Ascending aorta (tissue), 2 donors: ENCODE measurements at regions not wholly inside any gene's neighbourhood (a gene's known extent, or its start where the extent isn't known, plus 50 kb on each side); places are given as distances from the start of the nearest gene placed in this dataset.

Experiments used
- DNase-seq, 2 donors: peaks; one replicate each; pipeline ENCODE4 v3.0.0-alpha.2; 2019; ENCODE audit warnings: low spot score in 2 of 2
- H3K27ac ChIP-seq, 2 donors: fragments of 200-600 bp; sonication (generic); one replicate each; pipeline ENCODE4 v1.5.1; 2016 to 2017; ENCODE audit warnings: mild to moderate bottlenecking in 1 of 2
- H3K27me3 ChIP-seq: fragments of 200-600 bp; sonication (generic); one replicate; pipeline ENCODE4 v1.5.1; 2017
- H3K36me3 ChIP-seq, 2 donors: fragments of 200-600 bp; sonication (generic); one replicate each; pipeline ENCODE4 v1.5.1; 2016
- H3K4me1 ChIP-seq, 2 donors: fragments of 200-600 bp; sonication (generic); one replicate each; pipeline ENCODE4 v1.5.1; 2016 to 2017; ENCODE audit warnings: mild to moderate bottlenecking in 1 of 2
- H3K4me3 ChIP-seq, 2 donors: fragments of 200-600 bp; sonication (generic); one replicate each; pipeline ENCODE4 v1.5.1; 2016 to 2017; ENCODE audit warnings: mild to moderate bottlenecking in 1 of 2
- H3K9me3 ChIP-seq, 2 donors: fragments of 200-600 bp; sonication (generic); one replicate each; pipeline ENCODE4 v1.5.1; 2016
- CTCF ChIP-seq, 3 experiments: fragments of 200-600 bp in 2 of 3; fragments of 450-650 bp in 1 of 3; sonication (generic) in 2 of 3; IDR thresholded peaks; one replicate each; pipeline ENCODE4 v1.5.1; 2016 to 2019; ENCODE audit warnings: antibody characterized with exemption in 3 of 3, mild to moderate bottlenecking in 1 of 3, moderate library complexity in 1 of 3
- intact Hi-C: fragments of 100-400 bp; cut with DNase I; formaldehyde crosslinking; loops from one replicate; pipeline ENCODE4 v1.15.1; 2023

GRCh38 chr4:58617226-58617625, 1507.0 kb upstream of the IGFBP7 start:
- Histone ChIP-seq H3K9me3 (no peaks in the 10 kb centered on the region), H3K4me3 (no peak overlapping the region), H3K27ac (no peak overlapping the region), H3K36me3 (no peaks in the 10 kb centered on the region), H3K27me3 (no peaks in the 10 kb centered on the region), H3K4me1 (no peaks in the 10 kb centered on the region)
- DNase-seq = no peak
- intact Hi-C loops = no loop called here
- TF ChIP-seq CTCF (IDR thresholded peaks at IDR 0.05) = no peak

GRCh38 chr4:58611012-58611411, 1500.8 kb upstream of the IGFBP7 start:
- no peak for TF ChIP-seq CTCF (IDR thresholded peaks at IDR 0.05)
- Histone ChIP-seq H3K27me3 (no peaks in the 10 kb centered on the region), H3K36me3 (no peaks in the 10 kb centered on the region), H3K4me1 (no peaks in the 10 kb centered on the region), H3K27ac (no peak overlapping the region), H3K9me3 (no peaks in the 10 kb centered on the region), H3K4me3 (no peak overlapping the region)
- DNase-seq = no peak
- intact Hi-C loops = no loop called here

- no peak overlapping the region for H3K27ac ChIP-seq
- intact Hi-C loops = no loop called here
- H3K4me3 ChIP-seq = no peak overlapping the region
- no peaks in the 10 kb centered on the region for H3K4me1 ChIP-seq
- H3K27me3 ChIP-seq = no peaks in the 10 kb centered on the region
- H3K36me3 ChIP-seq = no peaks in the 10 kb centered on the region
- TF ChIP-seq CTCF (IDR thresholded peaks at IDR 0.05) = no peak
- no peak for DNase-seq
- H3K9me3 ChIP-seq = no peaks in the 10 kb centered on the region
Measured at GRCh38 chr4:58606303-58606702, 1496.1 kb upstream of the IGFBP7 start.

GRCh38 chr4:58603951-58604350, 1493.8 kb upstream of the IGFBP7 start:
- TF ChIP-seq CTCF (IDR thresholded peaks at IDR 0.05) = no peak
- no peak for DNase-seq
- no peak overlapping the region for H3K27ac ChIP-seq
- intact Hi-C loops = no loop called here
- H3K4me3 ChIP-seq = no peak overlapping the region
- H3K9me3 ChIP-seq = no peaks in the 10 kb centered on the region
- no peaks in the 10 kb centered on the region for H3K36me3 ChIP-seq
- H3K27me3 ChIP-seq = no peaks in the 10 kb centered on the region
- no peaks in the 10 kb centered on the region for H3K4me1 ChIP-seq

GRCh38 chr4:58602731-58603359, 1492.7 kb upstream of the IGFBP7 start:
- Histone ChIP-seq H3K27me3 (no peaks in the 10 kb centered on the region), H3K9me3 (no peaks in the 10 kb centered on the region), H3K4me3 (no peak overlapping the region), H3K4me1 (no peaks in the 10 kb centered on the region), H3K36me3 (no peaks in the 10 kb centered on the region), H3K27ac (no peak overlapping the region)
- DNase-seq = no peak
- no peak for TF ChIP-seq CTCF (IDR thresholded peaks at IDR 0.05)
- intact Hi-C loops = no loop called here

GRCh38 chr4:58602022-58602421, 1491.8 kb upstream of the IGFBP7 start:
- Histone ChIP-seq H3K9me3 (no peaks in the 10 kb centered on the region), H3K4me3 (no peak overlapping the region), H3K27me3 (no peaks in the 10 kb centered on the region), H3K4me1 (no peaks in the 10 kb centered on the region), H3K36me3 (no peaks in the 10 kb centered on the region), H3K27ac (no peak overlapping the region)
- intact Hi-C loops = no loop called here
- TF ChIP-seq CTCF (IDR thresholded peaks at IDR 0.05) = no peak
- no peak for DNase-seq
